ENCODE measurements at regions not wholly inside any gene's neighbourhood (a gene's known extent, or its start where the extent isn't known, plus 50 kb on each side); places are given as distances from the start of the nearest gene placed in this dataset.
A peak's percentile ranks its signal among the peaks of the same experiment; 100 is the strongest.

DNA sequence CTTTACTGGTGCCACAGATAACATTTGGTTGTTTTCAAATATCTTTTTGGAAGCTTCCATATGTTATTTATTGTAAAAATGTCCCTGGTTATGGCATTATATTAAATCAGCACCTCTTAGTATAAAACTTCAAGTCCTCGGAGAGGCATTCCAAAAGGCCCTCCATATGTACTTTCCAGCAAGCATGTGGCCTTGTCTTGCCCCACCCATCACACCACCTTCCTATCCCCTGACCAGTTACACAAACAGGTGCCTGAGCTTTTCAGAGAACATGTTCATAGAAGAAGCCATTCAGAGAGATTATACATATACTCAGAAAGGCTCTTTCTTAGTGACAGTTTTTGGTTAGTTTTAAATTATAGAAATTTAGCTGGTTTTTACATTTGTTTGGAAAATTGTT is 92.4 kb upstream of the PRKG1 start:
- H3K9me3 ChIP-seq (replicated peaks in 1 of 2; ENCODE audit: control insufficient read depth in 1 of 2, insufficient read depth in 1 of 2, low read length in 2 of 2): no peaks in the 10 kb centered on the region
- H3K27me3 ChIP-seq (ENCODE audit: control insufficient read depth in 2 of 2, insufficient read depth in 2 of 2, low read length in 2 of 2): no peaks in the 10 kb centered on the region
- no peaks in the 10 kb centered on the region for H3K79me2 ChIP-seq (ENCODE audit: insufficient read depth, low read length)
- no peak overlapping the region for H3K27ac ChIP-seq (ENCODE audit: low read depth in 1 of 2, low read length in 2 of 2)
- no peak overlapping the region for H3K4me3 Mint-ChIP-seq
- H3K27me3 Mint-ChIP-seq (ENCODE audit: low read depth in 3 of 3): peaks cover 2 to 6% (median 2%) of the 10 kb centered on the region in 3 donors
- no peaks in the 10 kb centered on the region for H3K9me3 Mint-ChIP-seq
- no CpG with 5 or more reads among the region's 1 CpG for WGBS (ENCODE audit: insufficient coverage)
- H2AFZ ChIP-seq (ENCODE audit: insufficient read depth, low read depth, low read length, poor library complexity, severe bottlenecking): no peak overlapping the region
- no peaks in the 10 kb centered on the region for H3K4me1 ChIP-seq (ENCODE audit: control insufficient read depth in 1 of 2, insufficient read depth in 2 of 2, low read length in 2 of 2)
- intact Hi-C loops (cut with micrococcal nuclease): no loop called here
- peak overlapping the region in 1 of 7 donors; percentile 58 for H3K27ac Mint-ChIP-seq
- no peak overlapping the region for H3K4me3 ChIP-seq (replicated peaks in 1 of 3; ENCODE audit: low read depth in 2 of 3, low read length in 3 of 3)
- TF ChIP-seq CTCF (IDR thresholded peaks at IDR 0.05): no peak
- H3K9ac ChIP-seq (ENCODE audit: insufficient read depth, low read length, poor library complexity, severe bottlenecking): no peak overlapping the region
- no peaks in the 10 kb centered on the region for H3K36me3 ChIP-seq (replicated peaks in 1 of 2; ENCODE audit: control insufficient read depth in 1 of 2, insufficient read depth in 2 of 2, low read length in 2 of 2)
- no peak for DNase-seq
- no peaks in the 10 kb centered on the region for H3K36me3 Mint-ChIP-seq
- H3K4me1 Mint-ChIP-seq: no peaks in the 10 kb centered on the region
- H3K4me2 ChIP-seq (replicated peaks; ENCODE audit: extremely low read depth, low read length, poor library complexity, severe bottlenecking): no peak overlapping the region
- H4K20me1 ChIP-seq (ENCODE audit: insufficient read depth, low read length): no peaks in the 10 kb centered on the region

GRCh38 chr10:50982989-50983388 is 91.3 kb upstream of the PRKG1 start:
- Histone ChIP-seq H3K27me3 (ENCODE audit: control insufficient read depth in 2 of 2, insufficient read depth in 2 of 2, low read length in 2 of 2) (no peaks in the 10 kb centered on the region), H3K36me3 (replicated peaks in 1 of 2; ENCODE audit: control insufficient read depth in 1 of 2, insufficient read depth in 2 of 2, low read length in 2 of 2) (no peaks in the 10 kb centered on the region), H4K20me1 (ENCODE audit: insufficient read depth, low read length) (no peaks in the 10 kb centered on the region), H3K4me1 (ENCODE audit: control insufficient read depth in 1 of 2, insufficient read depth in 2 of 2, low read length in 2 of 2) (no peaks in the 10 kb centered on the region), H3K4me2 (replicated peaks; ENCODE audit: extremely low read depth, low read length, poor library complexity, severe bottlenecking) (no peak overlapping the region), H3K9me3 (replicated peaks in 1 of 2; ENCODE audit: control insufficient read depth in 1 of 2, insufficient read depth in 1 of 2, low read length in 2 of 2) (no peaks in the 10 kb centered on the region), H3K4me3 (replicated peaks in 1 of 3; ENCODE audit: low read depth in 2 of 3, low read length in 3 of 3) (no peak overlapping the region), H2AFZ (ENCODE audit: insufficient read depth, low read depth, low read length, poor library complexity, severe bottlenecking) (no peak overlapping the region), H3K9ac (ENCODE audit: insufficient read depth, low read length, poor library complexity, severe bottlenecking) (no peak overlapping the region), H3K79me2 (ENCODE audit: insufficient read depth, low read length) (no peaks in the 10 kb centered on the region), H3K27ac (ENCODE audit: low read depth in 1 of 2, low read length in 2 of 2) (no peak overlapping the region)
- Mint-ChIP-seq H3K4me3 (no peak overlapping the region), H3K9me3 (no peaks in the 10 kb centered on the region), H3K27ac (no peak overlapping the region), H3K4me1 (no peaks in the 10 kb centered on the region), H3K36me3 (no peaks in the 10 kb centered on the region), H3K27me3 (ENCODE audit: low read depth in 3 of 3) (peaks cover 2 to 6% (median 2%) of the 10 kb centered on the region in 3 donors)
- 80% methylated on average over 1 of the region's 4 CpGs for WGBS (ENCODE audit: insufficient coverage)
- no peak for TF ChIP-seq CTCF (IDR thresholded peaks at IDR 0.05)
- intact Hi-C loops (cut with micrococcal nuclease): no loop called here
- DNase-seq: no peak

All from CD14-positive monocyte (primary cell).